Endothelial cell of umbilical vein (primary cell): ENCODE measurements at regions not wholly inside any gene's neighbourhood (a gene's known extent, or its start where the extent isn't known, plus 50 kb on each side); places are given as distances from the start of the nearest gene placed in this dataset.

ENCODE experiments used
- CTCF ChIP-seq, 2 donors: IDR thresholded peaks; 1 replicate in 1 of 2; 2 replicates in 1 of 2; pipeline ENCODE4 v1.5.1; 2011; ENCODE audit warnings: low read length in 2 of 2, mild to moderate bottlenecking in 2 of 2, moderate library complexity in 2 of 2, control low read depth in 1 of 2, inconsistent platforms in 1 of 2, low read depth in 1 of 2; ENCODE audit not compliant: insufficient read depth in 1 of 2; ENCODE audit errors: extremely low read depth in 1 of 2
- EZH2 ChIP-seq: IDR thresholded peaks from 2 replicates; pipeline ENCODE4 v1.6.1; 2012; ENCODE audit warnings: borderline replicate concordance, low read depth, mild to moderate bottlenecking, moderate library complexity, low read length, inconsistent platforms; ENCODE audit not compliant: severe bottlenecking
- FOS ChIP-seq: IDR thresholded peaks from 2 replicates; pipeline ENCODE4 v1.6.1; 2011; ENCODE audit warnings: mild to moderate bottlenecking, low read length, moderate library complexity, borderline replicate concordance; ENCODE audit not compliant: insufficient read depth
- JUN ChIP-seq: IDR thresholded peaks from 2 replicates; pipeline ENCODE4 v1.6.1; 2011; ENCODE audit warnings: borderline replicate concordance, low read depth; ENCODE audit not compliant: insufficient read length, insufficient read depth
- MYC ChIP-seq: IDR thresholded peaks from one replicate; pipeline ENCODE4 v1.6.1; 2011; ENCODE audit warnings: mild to moderate bottlenecking, low read depth, low read length
- POLR2A ChIP-seq: IDR thresholded peaks from 2 replicates; pipeline ENCODE4 v1.6.1; 2012; ENCODE audit warnings: low read depth, mild to moderate bottlenecking, control low read depth, low read length
- POLR2AphosphoS5 ChIP-seq: IDR thresholded peaks from 2 replicates; pipeline ENCODE4 v1.6.1; 2012; ENCODE audit warnings: low read depth, mild to moderate bottlenecking, control low read depth, low read length, moderate library complexity; ENCODE audit not compliant: insufficient read depth

DNA sequence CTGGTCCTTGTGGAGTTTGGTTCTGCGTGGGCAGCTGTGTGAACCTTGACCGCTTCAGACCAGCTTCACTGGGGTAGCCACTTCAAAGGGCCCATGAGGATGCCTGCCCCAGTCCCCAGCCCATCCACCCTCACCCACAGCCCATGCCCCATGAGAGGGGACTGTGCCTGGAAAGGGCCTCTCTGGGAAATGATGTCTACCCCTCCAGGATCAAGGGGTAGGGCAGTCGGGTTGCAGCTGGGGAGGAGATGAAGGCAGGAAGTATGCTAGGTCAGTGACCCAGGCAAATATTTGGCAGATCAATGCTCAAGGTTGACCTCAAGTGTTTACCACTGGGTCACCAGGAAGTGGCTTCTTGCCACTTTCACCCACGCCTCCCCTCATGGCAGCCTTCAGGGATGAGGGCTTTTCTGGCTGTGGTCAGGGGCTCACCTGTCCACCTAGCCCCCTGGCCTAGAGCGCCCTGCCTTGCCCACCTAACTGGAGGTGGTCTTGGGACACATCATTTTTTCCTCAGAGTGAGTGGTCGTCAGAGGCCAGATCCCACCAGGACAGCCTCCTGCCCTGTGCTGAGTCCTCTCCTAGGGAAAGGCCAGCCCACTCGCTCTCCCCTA lies 109.5 kb downstream of the SNX5 start:
- no peak for TF ChIP-seq JUN
- no peak for TF ChIP-seq CTCF (IDR thresholded peaks at IDR 0.05; ENCODE audit: extremely low read depth in 1 of 2, insufficient read depth in 1 of 2, low read depth in 1 of 2, low read length in 2 of 2)
- no peak for TF ChIP-seq EZH2
- TF ChIP-seq POLR2AphosphoS5: no peak
- no peak for TF ChIP-seq MYC
- TF ChIP-seq POLR2A: no peak
- no peak for TF ChIP-seq FOS
